ENCODE measurements at regions not wholly inside any gene's neighbourhood (a gene's known extent, or its start where the extent isn't known, plus 50 kb on each side); places are given as distances from the start of the nearest gene placed in this dataset.

GRCh38 chr5:27830546-27830945 is 792.2 kb upstream of the CDH9 start:
- no peak for TF ChIP-seq GATA2 (IDR thresholded peaks at IDR 0.05; ENCODE audit: low read depth, low read length)
- TF ChIP-seq GATA3 (IDR thresholded peaks at IDR 0.05; ENCODE audit: low read depth, low read length): no peak

GRCh38 chr5:27821681-27822080 is 783.3 kb upstream of the CDH9 start:
- TF ChIP-seq GATA3 (IDR thresholded peaks at IDR 0.05; ENCODE audit: low read depth, low read length) (no peak), GATA2 (IDR thresholded peaks at IDR 0.05; ENCODE audit: low read depth, low read length) (no peak)

GRCh38 chr5:27818888-27819287 is 780.5 kb upstream of the CDH9 start:
- no peak for TF ChIP-seq GATA3 (IDR thresholded peaks at IDR 0.05; ENCODE audit: low read depth, low read length)
- no peak for TF ChIP-seq GATA2 (IDR thresholded peaks at IDR 0.05; ENCODE audit: low read depth, low read length)

GRCh38 chr5:27814983-27815382 is 776.6 kb upstream of the CDH9 start:
- no peak for TF ChIP-seq GATA2 (IDR thresholded peaks at IDR 0.05; ENCODE audit: low read depth, low read length)

GRCh38 chr5:27814286-27814685 is 775.9 kb upstream of the CDH9 start:
- TF ChIP-seq GATA3 (IDR thresholded peaks at IDR 0.05; ENCODE audit: low read depth, low read length): no peak
- TF ChIP-seq GATA2 (IDR thresholded peaks at IDR 0.05; ENCODE audit: low read depth, low read length): no peak

GRCh38 chr5:27810458-27810857 is 772.1 kb upstream of the CDH9 start:
- no peak for TF ChIP-seq GATA3 (IDR thresholded peaks at IDR 0.05; ENCODE audit: low read depth, low read length)
- TF ChIP-seq GATA2 (IDR thresholded peaks at IDR 0.05; ENCODE audit: low read depth, low read length): no peak

- TF ChIP-seq GATA3 (IDR thresholded peaks at IDR 0.05; ENCODE audit: low read depth, low read length) (no peak), GATA2 (IDR thresholded peaks at IDR 0.05; ENCODE audit: low read depth, low read length) (no peak)
Measured at GRCh38 chr5:27797220-27797619, 758.8 kb upstream of the CDH9 start.

- TF ChIP-seq GATA2 (IDR thresholded peaks at IDR 0.05; ENCODE audit: low read depth, low read length): no peak
- no peak for TF ChIP-seq GATA3 (IDR thresholded peaks at IDR 0.05; ENCODE audit: low read depth, low read length)
Measured at GRCh38 chr5:27788184-27788583, 749.8 kb upstream of the CDH9 start.

- TF ChIP-seq GATA3 (IDR thresholded peaks at IDR 0.05; ENCODE audit: low read depth, low read length) (no peak), GATA2 (IDR thresholded peaks at IDR 0.05; ENCODE audit: low read depth, low read length) (no peak)
Measured at GRCh38 chr5:27784317-27784716, 745.9 kb upstream of the CDH9 start.

- TF ChIP-seq GATA2 (IDR thresholded peaks at IDR 0.05; ENCODE audit: low read depth, low read length) (no peak), GATA3 (IDR thresholded peaks at IDR 0.05; ENCODE audit: low read depth, low read length) (no peak)
Measured at GRCh38 chr5:27778121-27778520, 739.7 kb upstream of the CDH9 start.

- no peak for TF ChIP-seq GATA2 (IDR thresholded peaks at IDR 0.05; ENCODE audit: low read depth, low read length)
- no peak for TF ChIP-seq GATA3 (IDR thresholded peaks at IDR 0.05; ENCODE audit: low read depth, low read length)
Measured at GRCh38 chr5:27773636-27774035, 735.2 kb upstream of the CDH9 start.

GRCh38 chr5:27773166-27773565 is 734.8 kb upstream of the CDH9 start:
- TF ChIP-seq GATA3 (IDR thresholded peaks at IDR 0.05; ENCODE audit: low read depth, low read length): no peak
- TF ChIP-seq GATA2 (IDR thresholded peaks at IDR 0.05; ENCODE audit: low read depth, low read length): no peak

- no peak for TF ChIP-seq GATA2 (IDR thresholded peaks at IDR 0.05; ENCODE audit: low read depth, low read length)
- no peak for TF ChIP-seq GATA3 (IDR thresholded peaks at IDR 0.05; ENCODE audit: low read depth, low read length)
Measured at GRCh38 chr5:27769748-27770402, 731.5 kb upstream of the CDH9 start.

GRCh38 chr5:27748847-27749246 is 710.5 kb upstream of the CDH9 start:
- TF ChIP-seq GATA2 (IDR thresholded peaks at IDR 0.05; ENCODE audit: low read depth, low read length) (no peak), GATA3 (IDR thresholded peaks at IDR 0.05; ENCODE audit: low read depth, low read length) (no peak)

- TF ChIP-seq GATA3 (IDR thresholded peaks at IDR 0.05; ENCODE audit: low read depth, low read length) (no peak), GATA2 (IDR thresholded peaks at IDR 0.05; ENCODE audit: low read depth, low read length) (no peak)
Measured at GRCh38 chr5:27742805-27743204, 704.4 kb upstream of the CDH9 start.

- TF ChIP-seq GATA2 (IDR thresholded peaks at IDR 0.05; ENCODE audit: low read depth, low read length): no peak
- no peak for TF ChIP-seq GATA3 (IDR thresholded peaks at IDR 0.05; ENCODE audit: low read depth, low read length)
Measured at GRCh38 chr5:27734838-27735237, 696.5 kb upstream of the CDH9 start.
